ENCODE measurements at regions not wholly inside any gene's neighbourhood (a gene's known extent, or its start where the extent isn't known, plus 50 kb on each side); places are given as distances from the start of the nearest gene placed in this dataset.

- no peak for TF ChIP-seq REST (IDR thresholded peaks at IDR 0.05; ENCODE audit: insufficient read depth in 1 of 2, low read depth in 2 of 2, low read length in 2 of 2)
- no peak for TF ChIP-seq SIN3A (IDR thresholded peaks at IDR 0.05; ENCODE audit: borderline replicate concordance, insufficient read depth, low read length)
- TF ChIP-seq FOXP2 (optimal IDR thresholded peaks at IDR 0.05; ENCODE audit: borderline replicate concordance, extremely low read depth, extremely low read length, insufficient read depth) = no peak
- TF ChIP-seq POLR2AphosphoS5 (IDR thresholded peaks at IDR 0.05; ENCODE audit: low read depth, low read length) = no peak
- TF ChIP-seq TAF1 (IDR thresholded peaks at IDR 0.05; ENCODE audit: borderline replicate concordance, insufficient read depth, low read length) = no peak
Measured at GRCh38 chr9:81423589-81424326, 265.6 kb downstream of the TLE1 start.

DNA sequence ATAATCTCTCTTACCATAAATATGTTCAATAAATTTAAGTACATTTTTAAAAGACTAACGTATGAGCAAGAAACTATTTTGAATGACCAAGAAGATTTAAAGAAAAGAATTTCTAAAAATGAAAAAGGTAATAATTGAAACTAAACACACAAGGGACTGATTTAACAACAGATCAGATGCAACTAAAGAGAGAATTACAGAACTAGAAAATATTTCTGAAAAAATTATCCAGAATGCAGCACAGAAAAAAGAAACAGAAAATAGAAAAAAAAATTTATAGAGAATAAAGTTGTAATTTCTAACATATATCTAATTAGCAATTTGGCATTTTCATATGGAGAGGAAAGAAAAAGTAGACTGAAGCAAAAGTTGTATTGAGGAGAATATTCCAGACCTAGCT, 269.3 kb downstream of the TLE1 start:
- no peak for TF ChIP-seq FOXP2 (optimal IDR thresholded peaks at IDR 0.05; ENCODE audit: borderline replicate concordance, extremely low read depth, extremely low read length, insufficient read depth)
- no peak for TF ChIP-seq REST (IDR thresholded peaks at IDR 0.05; ENCODE audit: insufficient read depth in 1 of 2, low read depth in 2 of 2, low read length in 2 of 2)
- no peak for TF ChIP-seq TAF1 (IDR thresholded peaks at IDR 0.05; ENCODE audit: borderline replicate concordance, insufficient read depth, low read length)
- no peak for TF ChIP-seq SIN3A (IDR thresholded peaks at IDR 0.05; ENCODE audit: borderline replicate concordance, insufficient read depth, low read length)
- TF ChIP-seq POLR2AphosphoS5 (IDR thresholded peaks at IDR 0.05; ENCODE audit: low read depth, low read length) = no peak

DNA sequence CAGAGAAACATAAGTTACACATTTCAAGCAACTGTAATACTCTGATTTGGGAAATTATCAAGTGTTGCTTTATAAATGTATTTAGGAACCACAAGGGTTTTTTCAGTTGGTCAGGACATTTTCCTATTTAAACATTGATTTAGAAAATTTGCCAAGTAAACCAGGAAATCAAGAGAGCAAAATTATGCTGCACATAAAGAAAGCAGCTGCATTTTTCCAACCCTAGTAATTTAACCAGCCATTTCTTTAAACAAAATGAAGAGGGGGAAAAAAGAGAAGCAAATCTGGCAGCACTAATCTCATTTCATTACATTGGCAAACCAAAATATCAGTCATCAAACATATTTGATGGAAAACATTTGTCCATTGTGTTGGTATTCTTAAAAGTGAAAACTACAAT, 271.4 kb downstream of the TLE1 start:
- no peak for TF ChIP-seq TAF1 (IDR thresholded peaks at IDR 0.05; ENCODE audit: borderline replicate concordance, insufficient read depth, low read length)
- no peak for TF ChIP-seq FOXP2 (optimal IDR thresholded peaks at IDR 0.05; ENCODE audit: borderline replicate concordance, extremely low read depth, extremely low read length, insufficient read depth)

DNA sequence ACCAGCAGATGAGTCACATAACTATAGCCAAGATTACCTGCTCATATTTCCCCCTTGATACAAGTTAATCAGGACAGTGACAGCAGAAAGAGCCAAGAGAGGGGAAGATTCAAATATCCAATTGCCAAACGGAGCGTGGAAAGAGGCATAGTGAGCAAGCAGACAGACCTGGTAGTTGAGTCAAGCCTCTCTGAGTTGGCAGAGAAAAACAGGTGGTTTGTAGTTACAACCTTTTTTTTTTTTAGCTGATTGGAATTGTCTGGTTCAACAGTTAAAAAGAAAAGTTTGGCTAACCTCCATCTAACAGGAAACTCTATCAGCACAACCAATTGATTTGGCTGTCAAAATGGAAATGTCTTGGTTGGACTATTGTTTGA, 272.1 kb downstream of the TLE1 start:
- TF ChIP-seq TAF1 (IDR thresholded peaks at IDR 0.05; ENCODE audit: borderline replicate concordance, insufficient read depth, low read length) (no peak), REST (IDR thresholded peaks at IDR 0.05; ENCODE audit: insufficient read depth in 1 of 2, low read depth in 2 of 2, low read length in 2 of 2) (no peak), POLR2AphosphoS5 (IDR thresholded peaks at IDR 0.05; ENCODE audit: low read depth, low read length) (no peak)

GRCh38 chr9:81416476-81417298, 272.7 kb downstream of the TLE1 start:
- TF ChIP-seq FOXP2 (optimal IDR thresholded peaks at IDR 0.05; ENCODE audit: borderline replicate concordance, extremely low read depth, extremely low read length, insufficient read depth) = no peak
- TF ChIP-seq REST (IDR thresholded peaks at IDR 0.05; ENCODE audit: insufficient read depth in 1 of 2, low read depth in 2 of 2, low read length in 2 of 2) = no peak
